GM18520 (cell line): ENCODE measurements at regions not wholly inside any gene's neighbourhood (a gene's known extent, or its start where the extent isn't known, plus 50 kb on each side); places are given as distances from the start of the nearest gene placed in this dataset.
"Not testable (repeated sequence)": the region's sequence is repeated elsewhere in the genome, so short reads cannot be mapped to it uniquely, and the experiment has no call there.

Source experiments
- ATAC-seq: cut with Tn5 transposase; IDR thresholded peaks from one replicate; pipeline ENCODE4 v1.9.1; 2021; ENCODE audit not compliant: unreplicated experiment

GRCh38 chr1:168825820-168826219 is 96.8 kb upstream of the DPT start:
- no peak for ATAC-seq

DNA sequence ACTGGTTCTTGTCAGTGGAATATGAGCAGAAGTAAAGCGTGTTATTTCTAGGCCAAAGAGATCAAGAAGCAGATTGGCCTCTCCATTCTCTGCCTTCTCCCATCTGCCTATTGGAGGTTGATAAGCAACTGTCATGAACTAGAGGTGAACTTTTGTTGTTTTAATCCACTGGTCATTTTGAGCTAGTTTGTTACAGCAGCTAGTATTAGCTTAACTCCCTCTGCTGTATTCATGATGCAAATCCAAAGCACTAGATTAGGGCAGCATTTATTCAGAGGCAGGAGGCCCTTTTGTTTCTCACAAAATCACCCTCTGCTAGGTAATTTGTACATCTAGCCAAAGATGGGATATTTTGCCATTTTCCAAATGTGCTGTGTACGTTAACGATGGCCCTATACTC is 97.3 kb upstream of the DPT start:
- no peak for ATAC-seq

GRCh38 chr1:168827557-168827956 is 98.6 kb upstream of the DPT start:
- no peak for ATAC-seq

DNA sequence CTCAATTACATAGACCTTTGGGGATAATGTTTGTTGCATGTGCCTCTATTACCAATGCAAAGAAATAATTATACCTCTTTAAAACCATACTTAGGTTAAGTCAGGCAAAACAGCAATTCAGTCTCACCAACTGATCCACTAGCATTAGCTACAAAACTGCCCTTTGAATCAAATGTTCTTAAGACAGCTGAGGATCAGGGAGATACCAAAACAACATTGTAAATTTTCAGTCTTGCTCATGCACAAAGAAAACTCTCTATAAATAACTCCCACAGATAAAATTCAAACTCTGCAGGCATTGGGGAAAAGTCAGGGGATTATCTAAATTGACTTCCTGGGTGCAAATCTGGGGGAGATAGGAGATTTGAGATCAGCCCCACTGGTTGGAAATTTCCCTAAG is 100.9 kb upstream of the DPT start:
- no peak for ATAC-seq

GRCh38 chr1:168830562-168830961 is 101.6 kb upstream of the DPT start:
- ATAC-seq, result no peak

- no peak for ATAC-seq
These were observed 103.7 kb upstream of the DPT start for GRCh38 chr1:168832661-168833060.

DNA sequence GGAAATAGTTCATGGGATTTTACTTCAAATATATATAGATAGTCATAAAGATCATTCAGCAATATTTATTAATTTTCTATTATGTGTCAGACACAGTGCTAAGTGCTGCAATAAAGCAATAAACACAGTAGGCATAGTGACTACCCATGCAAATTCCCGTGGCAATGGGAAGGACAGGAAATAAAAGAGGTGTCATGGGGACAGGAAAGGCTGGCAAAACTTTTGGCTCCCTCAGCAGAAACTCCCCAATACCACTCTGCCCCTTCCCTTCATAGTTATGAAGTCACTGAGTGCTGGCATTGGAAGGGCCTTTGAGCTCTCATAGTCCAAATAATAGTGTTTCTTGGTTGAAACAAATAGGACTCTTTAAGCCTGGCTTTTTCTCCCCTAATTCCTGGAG is 104.4 kb upstream of the DPT start:
- no peak for ATAC-seq

DNA sequence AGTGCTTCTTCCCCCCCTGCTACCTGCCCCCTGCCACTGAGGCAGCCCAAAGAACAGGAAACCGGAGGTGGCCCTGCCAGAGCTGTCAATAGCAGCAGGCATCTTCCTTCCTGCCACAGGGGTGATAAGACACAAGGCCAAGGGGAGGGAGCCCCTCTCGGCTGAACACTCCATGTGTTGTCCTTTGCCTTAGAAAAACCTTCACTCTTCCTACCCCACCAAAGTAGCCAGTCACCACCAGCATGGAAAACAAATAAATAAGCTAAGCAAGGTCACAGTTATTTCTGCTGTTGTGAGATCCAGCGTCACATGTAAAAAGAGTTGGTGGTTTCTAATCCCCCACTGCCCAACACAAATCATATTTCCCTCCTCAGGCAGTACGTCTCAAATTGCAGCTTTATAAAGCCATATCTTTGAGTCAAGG is 104.8 kb upstream of the DPT start:
- no peak for ATAC-seq

DNA sequence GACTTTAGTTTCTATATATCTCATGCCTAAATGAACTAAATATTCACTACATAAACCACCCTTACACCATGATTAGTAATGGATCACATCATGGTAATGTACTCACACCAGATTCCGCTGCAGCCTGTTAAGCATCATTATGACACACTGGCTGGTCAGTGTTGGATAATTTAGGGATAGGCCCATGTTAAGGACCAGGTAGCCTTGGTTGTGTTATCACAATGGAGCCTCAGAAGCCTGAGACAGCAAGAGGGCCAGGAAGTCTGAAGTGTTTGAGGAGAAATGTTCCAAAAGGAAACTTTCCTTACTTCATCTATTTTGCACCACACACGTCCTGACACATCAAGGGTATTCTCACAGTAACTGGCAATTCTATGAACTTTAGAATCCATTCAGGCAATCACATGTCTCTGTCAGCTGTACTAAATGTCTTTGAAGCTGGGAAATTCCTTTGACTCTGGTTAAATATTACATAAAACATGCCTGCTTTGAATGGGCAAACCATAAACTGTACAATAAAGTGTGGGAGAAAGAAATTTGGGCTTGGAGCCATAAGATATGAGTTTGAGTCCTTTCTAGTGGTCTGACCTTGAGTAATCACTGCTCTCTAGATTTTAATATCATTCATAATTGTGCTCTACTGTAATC is 105.3 kb upstream of the DPT start:
- no peak for ATAC-seq

DNA sequence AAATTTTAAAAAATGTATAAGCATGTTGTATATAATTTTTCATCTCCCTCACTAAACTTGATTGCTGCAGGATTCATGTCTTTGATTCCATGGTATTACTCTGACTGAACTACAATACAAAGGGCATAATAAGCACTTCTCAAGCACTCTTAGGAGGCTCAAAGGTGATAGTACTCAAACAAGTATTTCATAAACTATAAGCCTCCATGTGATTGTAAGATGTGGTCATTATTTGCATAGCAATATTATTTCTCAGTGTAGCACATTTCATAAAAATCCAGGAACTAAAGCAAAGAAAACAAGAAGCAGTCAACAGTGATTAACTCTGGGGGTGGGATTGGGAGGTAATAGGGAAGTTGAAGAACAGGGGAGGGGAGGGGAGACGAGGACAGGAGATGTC is 106.2 kb upstream of the DPT start:
- ATAC-seq, result no peak

GRCh38 chr1:168835791-168836190 is 106.8 kb upstream of the DPT start:
- ATAC-seq, result no peak

DNA sequence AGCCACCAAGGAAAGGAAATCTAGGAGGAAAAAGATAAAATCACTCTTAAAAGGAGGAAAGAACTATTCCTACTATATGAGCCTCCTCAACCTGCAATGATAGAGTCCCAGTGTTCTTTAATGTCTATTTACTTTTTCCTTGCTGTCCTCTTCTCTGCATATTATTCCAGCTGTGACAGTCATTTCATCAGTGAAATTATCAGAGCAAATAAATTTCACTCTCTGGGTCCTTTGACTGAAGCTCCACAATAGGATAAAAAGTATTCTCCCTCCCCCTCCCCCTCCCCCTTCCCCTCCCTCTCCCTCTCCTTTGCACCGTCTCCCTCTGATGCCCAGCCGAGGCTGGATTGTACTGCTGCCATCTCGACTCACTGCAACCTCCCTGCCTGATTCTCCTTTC is 107.5 kb upstream of the DPT start:
- no peak for ATAC-seq

GRCh38 chr1:168837230-168837629 is 108.2 kb upstream of the DPT start:
- ATAC-seq, result not testable (repeated sequence)

- no peak for ATAC-seq
These were observed 113.3 kb upstream of the DPT start for GRCh38 chr1:168842306-168842705.

DNA sequence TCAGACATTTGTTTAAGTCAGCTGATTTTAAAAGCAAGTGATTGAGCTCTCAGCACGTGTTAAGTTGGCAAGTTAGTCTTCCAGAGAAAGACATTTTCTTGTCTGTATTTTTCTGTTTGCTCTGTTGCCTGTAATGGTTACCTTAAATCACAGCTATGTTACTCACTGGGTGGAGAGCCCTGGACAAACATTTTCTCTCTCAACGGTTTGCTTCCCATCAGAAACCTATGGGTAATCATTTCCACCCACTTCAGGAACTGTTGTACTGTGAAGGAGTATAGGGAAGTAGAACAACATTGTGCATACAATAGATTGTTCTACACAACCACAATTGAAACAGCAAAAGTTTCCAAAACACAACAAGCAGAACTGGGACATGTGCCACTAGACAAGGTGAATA is 113.9 kb upstream of the DPT start:
- no peak for ATAC-seq

DNA sequence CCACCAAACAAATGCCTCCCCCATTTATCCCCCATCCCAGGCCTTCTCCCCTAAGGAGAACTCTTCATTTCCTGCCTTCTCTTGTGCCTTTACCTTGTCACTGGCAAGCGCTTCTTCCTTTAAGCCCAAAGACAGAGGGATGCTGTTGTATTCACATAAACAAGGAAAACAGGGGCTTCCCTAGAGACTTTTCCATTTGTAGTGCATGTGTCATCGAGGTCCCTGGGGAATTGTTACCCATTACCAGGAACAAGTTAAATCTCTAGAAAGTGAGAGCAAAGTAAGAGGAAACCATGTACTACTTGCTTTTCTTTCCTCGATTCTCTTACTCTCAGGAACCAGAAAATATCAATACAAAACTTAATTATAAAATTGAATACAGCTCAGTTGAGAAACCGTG is 114.4 kb upstream of the DPT start:
- ATAC-seq, result no peak

DNA sequence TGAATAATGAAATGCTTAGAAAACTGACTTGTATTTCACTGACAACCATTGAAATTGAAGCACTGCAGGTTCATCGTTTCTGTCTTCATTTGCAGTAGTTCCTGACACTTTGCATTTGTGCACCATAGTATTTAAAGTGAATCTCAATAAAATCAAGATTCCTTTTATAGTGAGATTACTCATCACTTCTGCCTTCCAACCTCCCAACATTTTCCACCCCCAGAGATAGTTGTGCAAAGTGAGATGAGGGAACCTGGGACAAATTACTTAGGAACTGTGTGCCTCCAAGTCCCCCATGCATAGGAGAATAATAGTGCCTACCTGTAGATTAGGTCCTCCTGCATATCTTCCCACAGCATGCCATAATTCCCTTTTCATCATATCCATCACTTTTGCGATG is 114.9 kb upstream of the DPT start:
- no peak for ATAC-seq

DNA sequence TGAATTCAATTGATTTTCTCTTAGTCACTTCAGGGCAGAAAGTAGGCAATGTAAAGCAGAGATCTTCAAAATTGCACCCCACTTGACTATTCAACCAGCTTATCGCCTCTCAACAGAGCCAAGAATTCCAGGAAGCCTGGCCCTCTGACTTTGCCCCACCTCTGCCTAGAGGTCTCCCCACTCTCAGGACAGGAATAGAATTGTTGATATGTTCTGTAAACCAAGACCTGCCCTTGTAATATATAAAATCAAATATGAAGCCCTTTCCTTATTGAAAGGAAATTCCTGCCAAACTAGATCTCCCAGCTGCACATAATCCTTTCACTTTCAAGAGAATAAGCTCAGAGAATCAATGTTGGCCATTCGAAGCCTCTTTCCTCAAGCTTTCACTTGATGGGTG is 116.1 kb upstream of the DPT start:
- ATAC-seq, result no peak

- no peak for ATAC-seq
These were observed 119.0 kb upstream of the DPT start for GRCh38 chr1:168848051-168848450.

- no peak for ATAC-seq
These were observed 132.5 kb upstream of the DPT start for GRCh38 chr1:168861421-168862004.

- no peak for ATAC-seq
These were observed 134.8 kb upstream of the DPT start for GRCh38 chr1:168863772-168864171.

DNA sequence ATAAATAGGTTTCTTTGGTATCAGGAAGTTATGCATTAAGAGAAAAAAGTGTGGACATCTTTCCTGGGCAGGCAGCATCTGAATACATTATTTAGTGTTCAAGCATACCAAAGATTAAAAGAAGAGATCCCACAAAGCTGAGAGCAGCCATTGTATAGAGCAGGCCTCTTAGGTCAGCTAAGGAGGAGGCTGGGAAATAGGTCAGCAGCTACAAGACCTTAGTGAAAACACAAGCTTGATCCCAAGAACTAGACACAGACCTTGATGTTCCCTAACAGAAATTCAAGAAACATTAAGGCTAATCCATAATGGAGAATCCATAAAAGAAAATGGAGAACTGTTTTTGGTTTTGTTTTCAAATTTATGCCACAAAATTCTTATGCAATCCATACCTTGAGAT is 135.3 kb upstream of the DPT start:
- no peak for ATAC-seq
